Pancreas (tissue), 10 donors: ENCODE measurements at regions not wholly inside any gene's neighbourhood (a gene's known extent, or its start where the extent isn't known, plus 50 kb on each side); places are given as distances from the start of the nearest gene placed in this dataset.

Experiments used
- ATAC-seq, 4 donors: fragments of 200-7000 bp; cut with Tn5 transposase; one replicate each; pipeline versions ENCODE4 v1.8.0 to v1.9.1; 2020; ENCODE audit warnings: mild to moderate bottlenecking in 4 of 4, moderate library complexity in 4 of 4
- DNase-seq, 6 donors: peaks; one replicate each; pipeline ENCODE4 v3.0.0-alpha.2; 2020
- FAIRE-seq: peaks from 2 replicates; lab custom pipeline; 2012; peaks lifted over from hg19 to GRCh38; lab: Jason Lieb, UNC
- H3K27ac ChIP-seq, 4 donors: fragments of 200-600 bp; sonication (generic); 1 replicate in 3 of 4; 2 replicates in 1 of 4; pipeline versions ENCODE4 v1.5.0 to v1.8.0; 2020
- H3K27me3 ChIP-seq, 4 donors: fragments of 200-600 bp; one replicate each; pipeline ENCODE4 v1.8.0; 2021
- H3K36me3 ChIP-seq, 3 donors: fragments of 200-600 bp; sonication (generic) in 1 of 3; one replicate each; pipeline versions ENCODE4 v1.5.0 to v1.8.0; 2020 to 2021
- H3K4me1 ChIP-seq, 3 donors: fragments of 200-600 bp; one replicate each; pipeline ENCODE4 v1.8.0; 2021
- H3K4me3 ChIP-seq, 4 donors: fragments of 200-600 bp; sonication (generic) in 2 of 4; one replicate each; pipeline versions ENCODE4 v1.5.0 to v1.8.0; 2020 to 2021
- H3K9me3 ChIP-seq, 4 donors: fragments of 200-600 bp; one replicate each; pipeline ENCODE4 v1.8.0; 2021
- CTCF ChIP-seq, 4 donors: fragments of 200-600 bp; sonication (generic) in 3 of 4; IDR thresholded peaks; one replicate each; pipeline versions ENCODE4 v1.5.0 to v1.8.0; 2021; ENCODE audit warnings: antibody characterized with exemption in 4 of 4
- WGBS, 2 donors: extraction: QIAGEN DNeasy Blood & Tissue Kit; methylation state at CpG; one replicate each; pipeline ENCODE4 v1.1.7; 2013; 5-methylcytosine and 5-hydroxymethylcytosine counted together
- intact Hi-C, 3 donors: fragments of 100-400 bp; cut with DNase I; formaldehyde crosslinking; loops; one replicate each; pipeline versions ENCODE4 v1.11.1 to v1.14.2; 2022
- donor health status: healthy with polysubstance abuse.
- donor health status: DM: no; HTN: no; CAD: no; lungs with moderate emphysema.
- donor health status: DM: no; HTN: no; CAD: no.
- donor health status: control.
- donor health status: control.
- donor health status: Bipolar disorder and iron deficiency.
- donor health status: DM: yes; HTN: yes; CAD: no.
- donor health status: DM: no; HTN: no; CAD: no.
- donor health status: DM: no; HTN: no; CAD: no.
- donor health status: DM: yes; HTN: yes; CAD: no.

- DNase-seq (no peak), ATAC-seq (no peak), FAIRE-seq (no peak)
- intact Hi-C loops = no loop called here
- Histone ChIP-seq H3K9me3 (no peaks in the 10 kb centered on the region), H3K4me1 (no peaks in the 10 kb centered on the region), H3K27ac (no peak overlapping the region), H3K36me3 (no peaks in the 10 kb centered on the region), H3K27me3 (no peaks in the 10 kb centered on the region), H3K4me3 (no peak overlapping the region)
- no peak for TF ChIP-seq CTCF (IDR thresholded peaks at IDR 0.05)
- 62 to 69% methylated on average over 6 of the region's 6 CpGs for WGBS, 2 donors
These were observed 134.7 kb upstream of the GALNT5 start for GRCh38 chr2:157122776-157123175.

DNA sequence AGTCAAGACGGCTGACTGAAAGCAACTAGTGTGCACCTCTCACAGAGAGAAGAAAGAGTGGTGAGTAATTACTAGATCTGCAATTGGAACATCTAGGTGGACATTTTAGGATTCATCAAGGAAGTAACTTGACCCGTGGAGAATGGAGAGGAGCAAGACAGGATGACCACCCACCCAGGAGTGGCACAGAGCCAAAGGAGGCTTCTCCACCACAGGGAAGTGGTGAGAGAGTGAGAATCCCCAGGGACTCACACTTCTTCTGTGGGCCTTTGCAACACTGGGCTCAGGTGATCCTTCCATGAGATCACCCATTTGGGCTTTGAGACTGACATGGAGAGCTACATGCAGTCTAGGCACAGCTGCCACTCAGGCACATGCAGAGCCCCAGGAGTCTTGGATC lies 132.8 kb upstream of the GALNT5 start:
- H3K9me3 ChIP-seq = no peaks in the 10 kb centered on the region
- no peaks in the 10 kb centered on the region for H3K27me3 ChIP-seq
- intact Hi-C loops = no loop called here
- no peak for TF ChIP-seq CTCF (IDR thresholded peaks at IDR 0.05)
- ATAC-seq (no peak), DNase-seq (no peak), FAIRE-seq (no peak)
- H3K4me3 ChIP-seq = no peak overlapping the region
- no peaks in the 10 kb centered on the region for H3K36me3 ChIP-seq
- H3K4me1 ChIP-seq = no peaks in the 10 kb centered on the region
- WGBS, 2 donors = 18 to 30% methylated on average over 2 of the region's 2 CpGs
- no peak overlapping the region for H3K27ac ChIP-seq

- no peaks in the 10 kb centered on the region for H3K36me3 ChIP-seq
- intact Hi-C loops = no loop called here
- FAIRE-seq (no peak), DNase-seq (no peak), ATAC-seq (no peak)
- H3K9me3 ChIP-seq = no peaks in the 10 kb centered on the region
- TF ChIP-seq CTCF (IDR thresholded peaks at IDR 0.05) = no peak
- no peaks in the 10 kb centered on the region for H3K27me3 ChIP-seq
- no peaks in the 10 kb centered on the region for H3K4me1 ChIP-seq
- no peak overlapping the region for H3K4me3 ChIP-seq
- 42 to 48% methylated on average over 1 of the region's 1 CpG for WGBS, 2 donors
- H3K27ac ChIP-seq = no peak overlapping the region
These were observed 131.8 kb upstream of the GALNT5 start for GRCh38 chr2:157125685-157126084.

DNA sequence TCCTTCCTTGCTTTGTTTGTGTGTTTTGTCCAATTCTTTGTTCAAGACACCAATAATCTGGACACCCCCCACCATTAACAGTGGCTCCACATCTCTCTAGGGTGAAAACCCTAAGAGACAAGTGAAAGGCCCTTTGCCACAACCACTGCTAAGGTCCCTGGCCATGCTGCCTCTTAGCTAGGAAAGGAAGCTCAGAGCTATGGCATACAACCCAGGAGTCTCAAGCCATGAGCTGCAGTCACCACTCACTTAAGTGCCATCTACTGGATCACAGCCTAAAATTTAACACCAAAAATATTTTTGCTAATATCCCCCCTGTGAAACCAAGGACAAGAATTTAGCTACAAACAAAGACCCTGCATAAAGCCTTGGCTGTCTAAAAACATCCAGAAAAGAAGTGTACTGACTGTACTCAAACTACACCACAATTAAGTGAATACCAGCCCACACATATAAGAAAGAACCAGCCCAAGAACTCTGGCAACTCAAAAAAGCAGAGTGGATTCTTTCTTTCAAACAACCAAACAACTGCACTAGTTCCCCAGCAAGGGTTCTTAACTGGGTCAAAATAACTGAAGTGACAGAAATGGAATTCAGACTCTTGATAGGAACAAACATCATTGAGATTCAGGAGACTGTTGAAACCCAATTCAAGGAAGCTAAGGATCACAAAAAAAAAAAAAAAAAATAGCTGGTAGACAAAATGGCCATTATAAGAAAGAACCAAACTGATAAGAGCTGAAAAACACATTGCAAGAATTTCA lies 130.1 kb upstream of the GALNT5 start:
- DNase-seq = no peak
- H3K9me3 ChIP-seq = no peaks in the 10 kb centered on the region
- H3K4me1 ChIP-seq = no peaks in the 10 kb centered on the region
- TF ChIP-seq CTCF (IDR thresholded peaks at IDR 0.05) = no peak
- H3K27ac ChIP-seq = no peak overlapping the region
- no peaks in the 10 kb centered on the region for H3K27me3 ChIP-seq
- intact Hi-C loops = no loop called here
- no peak for ATAC-seq
- no peak for FAIRE-seq
- no peak overlapping the region for H3K4me3 ChIP-seq
- no peaks in the 10 kb centered on the region for H3K36me3 ChIP-seq

GRCh38 chr2:157143901-157144300 lies 113.6 kb upstream of the GALNT5 start:
- 82 to 90% methylated on average over 4 of the region's 4 CpGs for WGBS, 2 donors
- no peak overlapping the region for H3K27ac ChIP-seq

More at GRCh38 chr2:157143901-157144300, 113.6 kb upstream of the GALNT5 start:
- DNase-seq = no peak
- no peak for ATAC-seq
- no peaks in the 10 kb centered on the region for H3K36me3 ChIP-seq
- H3K9me3 ChIP-seq = no peaks in the 10 kb centered on the region
- no peak for FAIRE-seq
- no peak for TF ChIP-seq CTCF (IDR thresholded peaks at IDR 0.05)
- no peaks in the 10 kb centered on the region for H3K4me1 ChIP-seq
- H3K27me3 ChIP-seq = no peaks in the 10 kb centered on the region
- intact Hi-C loops = no loop called here
- H3K4me3 ChIP-seq = no peak overlapping the region
